ENCODE measurements at regions not wholly inside any gene's neighbourhood (a gene's known extent, or its start where the extent isn't known, plus 50 kb on each side); places are given as distances from the start of the nearest gene placed in this dataset.

DNA sequence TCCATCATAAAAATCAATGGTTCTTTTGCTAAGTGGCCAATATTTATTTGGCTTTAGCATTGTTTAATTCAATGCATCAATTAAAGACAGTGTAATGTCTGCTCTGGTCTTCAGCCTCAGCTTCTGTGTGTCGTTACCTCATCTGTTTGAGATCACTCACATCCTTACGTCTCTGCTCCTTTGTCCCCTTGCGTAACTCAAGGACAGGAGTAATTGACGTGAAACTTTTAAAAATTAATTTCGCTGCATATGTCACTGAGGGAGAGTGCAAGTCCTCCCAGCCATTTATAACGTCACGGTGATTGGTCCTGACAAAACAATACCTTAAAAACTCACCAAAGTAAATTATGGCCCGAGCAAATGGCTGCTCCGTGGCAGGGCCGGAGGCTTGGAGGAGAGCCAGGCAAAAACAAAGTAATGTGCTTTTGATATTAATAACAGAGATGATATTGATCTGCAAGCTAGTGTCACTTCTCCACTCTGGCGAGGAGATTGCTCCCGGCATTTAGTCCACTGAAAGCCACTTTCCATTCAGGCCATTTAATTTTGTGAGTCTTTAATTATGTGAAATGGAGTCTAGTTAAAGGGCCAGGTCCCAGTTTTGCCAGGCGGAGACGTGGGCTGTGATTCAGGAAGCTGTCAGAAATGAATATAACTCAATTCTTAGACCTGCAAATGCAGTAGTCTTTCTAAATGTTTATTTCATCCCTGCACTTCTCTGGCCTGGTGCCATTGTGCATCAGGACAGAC, 150.9 kb upstream of the POU3F1 start:
- intact Hi-C loops (cut with micrococcal nuclease) (no loop called here), dilution Hi-C loops (cut with MboI; ENCODE audit: extremely low pct_ligation_motif_present, low sequenced_read_pairs) (no loop called here)
- no peaks in the 10 kb centered on the region for H3K9me3 ChIP-seq (replicated peaks; ENCODE audit: control insufficient read depth, insufficient read depth, low read length)
- H3K4me1 ChIP-seq (ENCODE audit: control insufficient read depth, extremely low read depth, insufficient read depth, low read length) = no peaks in the 10 kb centered on the region
- no peaks in the 10 kb centered on the region for H3K27me3 ChIP-seq (ENCODE audit: control insufficient read depth in 2 of 2, insufficient read depth in 2 of 2, low read length in 2 of 2)
- no peaks in the 10 kb centered on the region for H3K79me2 ChIP-seq (ENCODE audit: control insufficient read depth, insufficient read depth, low read length)
- POLR2A ChIA-PET = no interaction called here
- H3K9me1 ChIP-seq (replicated peaks; ENCODE audit: control insufficient read depth, extremely low read depth, insufficient read depth, low read length) = no peaks in the 10 kb centered on the region
- TF ChIP-seq MYC (IDR thresholded peaks at IDR 0.05; ENCODE audit: low read depth, low read length) (no peak), EZH2 (IDR thresholded peaks at IDR 0.05; ENCODE audit: borderline replicate concordance, low read depth, low read length, severe bottlenecking) (no peak), JUN (IDR thresholded peaks at IDR 0.05; ENCODE audit: borderline replicate concordance, insufficient read depth, insufficient read length, low read depth) (no peak), GATA2 (IDR thresholded peaks at IDR 0.05; ENCODE audit: insufficient read depth, insufficient read length, low read depth, low read length) (no peak), POLR2A (IDR thresholded peaks at IDR 0.05; ENCODE audit: low read depth, low read length) (no peak), POLR2AphosphoS5 (IDR thresholded peaks at IDR 0.05; ENCODE audit: insufficient read depth, low read depth, low read length) (no peak), FOS (IDR thresholded peaks at IDR 0.05; ENCODE audit: borderline replicate concordance, insufficient read depth, low read length) (no peak)
- TF ChIP-seq, protein P1, sequence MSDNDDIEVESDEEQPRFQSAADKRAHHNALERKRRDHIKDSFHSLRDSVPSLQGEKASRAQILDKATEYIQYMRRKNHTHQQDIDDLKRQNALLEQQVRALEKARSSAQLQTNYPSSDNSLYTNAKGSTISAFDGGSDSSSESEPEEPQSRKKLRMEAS (IDR thresholded peaks at IDR 0.05; ENCODE audit: insufficient read depth, insufficient read length) = no peak
- TF ChIP-seq, protein P2, sequence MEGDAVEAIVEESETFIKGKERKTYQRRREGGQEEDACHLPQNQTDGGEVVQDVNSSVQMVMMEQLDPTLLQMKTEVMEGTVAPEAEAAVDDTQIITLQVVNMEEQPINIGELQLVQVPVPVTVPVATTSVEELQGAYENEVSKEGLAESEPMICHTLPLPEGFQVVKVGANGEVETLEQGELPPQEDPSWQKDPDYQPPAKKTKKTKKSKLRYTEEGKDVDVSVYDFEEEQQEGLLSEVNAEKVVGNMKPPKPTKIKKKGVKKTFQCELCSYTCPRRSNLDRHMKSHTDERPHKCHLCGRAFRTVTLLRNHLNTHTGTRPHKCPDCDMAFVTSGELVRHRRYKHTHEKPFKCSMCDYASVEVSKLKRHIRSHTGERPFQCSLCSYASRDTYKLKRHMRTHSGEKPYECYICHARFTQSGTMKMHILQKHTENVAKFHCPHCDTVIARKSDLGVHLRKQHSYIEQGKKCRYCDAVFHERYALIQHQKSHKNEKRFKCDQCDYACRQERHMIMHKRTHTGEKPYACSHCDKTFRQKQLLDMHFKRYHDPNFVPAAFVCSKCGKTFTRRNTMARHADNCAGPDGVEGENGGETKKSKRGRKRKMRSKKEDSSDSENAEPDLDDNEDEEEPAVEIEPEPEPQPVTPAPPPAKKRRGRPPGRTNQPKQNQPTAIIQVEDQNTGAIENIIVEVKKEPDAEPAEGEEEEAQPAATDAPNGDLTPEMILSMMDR (IDR thresholded peaks at IDR 0.05; ENCODE audit: extremely low read depth in 1 of 2, insufficient read depth in 1 of 2, low read depth in 1 of 2, low read length in 2 of 2) = no peak
- FAIRE-seq = no peak
- no peaks in the 10 kb centered on the region for H3K36me3 ChIP-seq (ENCODE audit: control insufficient read depth in 2 of 2, extremely low read depth in 1 of 2, insufficient read depth in 2 of 2, low read length in 2 of 2)
- no peak overlapping the region for H3K9ac ChIP-seq (replicated peaks; ENCODE audit: extremely low read depth, insufficient read depth, low read length)
- no peak overlapping the region for H3K27ac ChIP-seq (ENCODE audit: insufficient read depth, low read depth, low read length)
- no peak for DNase-seq (ENCODE audit: low read depth, low spot score)
- BruUV-seq (replicated peaks) = no TSS peak
- no peak overlapping the region for H3K4me2 ChIP-seq (ENCODE audit: insufficient read depth, low read length)
- no peaks in the 10 kb centered on the region for H4K20me1 ChIP-seq (replicated peaks; ENCODE audit: control insufficient read depth, extremely low read depth, insufficient read depth, low read length)
- H3K4me3 ChIP-seq (replicated peaks in 1 of 3; ENCODE audit: insufficient read depth in 1 of 3, low read depth in 1 of 3, low read length in 3 of 3) = no peak overlapping the region
- no peak overlapping the region for H2AFZ ChIP-seq (ENCODE audit: low read depth, low read length)
- CTCF ChIA-PET = no interaction called here
